ENCODE measurements at regions not wholly inside any gene's neighbourhood (a gene's known extent, or its start where the extent isn't known, plus 50 kb on each side); places are given as distances from the start of the nearest gene placed in this dataset.
"Not testable (repeated sequence)": the region's sequence is repeated elsewhere in the genome, so short reads cannot be mapped to it uniquely, and the experiment has no call there.

- TF ChIP-seq CSRNP3 (CRISPR knock-in tag; IDR thresholded peaks at IDR 0.05) (no peak), ZFP30 (CRISPR knock-in tag; IDR thresholded peaks at IDR 0.05) (no peak), OSR1 (CRISPR knock-in tag; IDR thresholded peaks at IDR 0.05) (no peak), ZC3H10 (CRISPR knock-in tag; IDR thresholded peaks at IDR 0.05) (no peak), RARB (CRISPR knock-in tag; IDR thresholded peaks at IDR 0.05) (no peak), GLIS3 (CRISPR knock-in tag; IDR thresholded peaks at IDR 0.05) (no peak), CREB5 (CRISPR knock-in tag; IDR thresholded peaks at IDR 0.05; ENCODE audit: low read depth) (no peak), ARNTL (CRISPR knock-in tag; IDR thresholded peaks at IDR 0.05; ENCODE audit: borderline replicate concordance, low read depth) (no peak), ZNF70 (CRISPR knock-in tag; IDR thresholded peaks at IDR 0.05) (no peak), ZNF565 (CRISPR knock-in tag; conservative IDR thresholded peaks at IDR 0.05; ENCODE audit: low read depth) (no peak), CSDC2 (CRISPR knock-in tag; IDR thresholded peaks at IDR 0.05) (no peak), TOX (CRISPR knock-in tag; IDR thresholded peaks at IDR 0.05; ENCODE audit: borderline replicate concordance) (no peak)
- ATAC-seq: no peak
These were observed 2504.3 kb downstream of the ARAP2 start for GRCh38 chr4:33739884-33740632.

GRCh38 chr4:33740871-33741270, 2503.4 kb downstream of the ARAP2 start:
- ATAC-seq: not testable (repeated sequence)

GRCh38 chr4:33746979-33747378, 2497.3 kb downstream of the ARAP2 start:
- no peak for TF ChIP-seq ZC3H10 (CRISPR knock-in tag; IDR thresholded peaks at IDR 0.05)
- no peak for TF ChIP-seq ZFP3 (CRISPR knock-in tag; IDR thresholded peaks at IDR 0.05)
- no peak for TF ChIP-seq ZNF70 (CRISPR knock-in tag; IDR thresholded peaks at IDR 0.05)
- no peak for TF ChIP-seq OSR1 (CRISPR knock-in tag; IDR thresholded peaks at IDR 0.05)
- no peak for TF ChIP-seq GLIS3 (CRISPR knock-in tag; IDR thresholded peaks at IDR 0.05)
- no peak for TF ChIP-seq CSDC2 (CRISPR knock-in tag; IDR thresholded peaks at IDR 0.05)
- no peak for TF ChIP-seq ESRRG (CRISPR knock-in tag; IDR thresholded peaks at IDR 0.05)
- TF ChIP-seq TCF4 (CRISPR knock-in tag; IDR thresholded peaks at IDR 0.05; ENCODE audit: borderline replicate concordance): no peak
- TF ChIP-seq BACH2 (CRISPR knock-in tag; IDR thresholded peaks at IDR 0.05; ENCODE audit: borderline replicate concordance): no peak
- TF ChIP-seq PPARA (CRISPR knock-in tag; IDR thresholded peaks at IDR 0.05; ENCODE audit: borderline replicate concordance): no peak
- ATAC-seq: peak; percentile 50

GRCh38 chr4:33751050-33751449, 2493.3 kb downstream of the ARAP2 start:
- ATAC-seq: no peak
- TF ChIP-seq TCF4 (CRISPR knock-in tag; IDR thresholded peaks at IDR 0.05; ENCODE audit: borderline replicate concordance): no peak
- no peak for TF ChIP-seq ARNTL (CRISPR knock-in tag; IDR thresholded peaks at IDR 0.05; ENCODE audit: borderline replicate concordance, low read depth)
- TF ChIP-seq ZFP3 (CRISPR knock-in tag; IDR thresholded peaks at IDR 0.05): no peak
- TF ChIP-seq PATZ1 (CRISPR knock-in tag; IDR thresholded peaks at IDR 0.05; ENCODE audit: borderline replicate concordance): no peak
- TF ChIP-seq CREB5 (CRISPR knock-in tag; IDR thresholded peaks at IDR 0.05; ENCODE audit: low read depth): no peak
- TF ChIP-seq TSHZ2 (CRISPR knock-in tag; IDR thresholded peaks at IDR 0.05): no peak
- no peak for TF ChIP-seq POU6F1 (CRISPR knock-in tag; IDR thresholded peaks at IDR 0.05; ENCODE audit: borderline replicate concordance, low read depth)
- no peak for TF ChIP-seq ESRRG (CRISPR knock-in tag; IDR thresholded peaks at IDR 0.05)
- TF ChIP-seq OSR1 (CRISPR knock-in tag; IDR thresholded peaks at IDR 0.05): no peak

All from SK-N-SH treated with all-trans-retinoic acid at 6 μM for 48 hours (cell line).